GM19324 (cell line): ENCODE measurements at regions not wholly inside any gene's neighbourhood (a gene's known extent, or its start where the extent isn't known, plus 50 kb on each side); places are given as distances from the start of the nearest gene placed in this dataset.
A peak's percentile ranks its signal among the peaks of the same experiment; 100 is the strongest.
"Not testable (repeated sequence)": the region's sequence is repeated elsewhere in the genome, so short reads cannot be mapped to it uniquely, and the experiment has no call there.

Source experiments
- ATAC-seq: cut with Tn5 transposase; IDR thresholded peaks from one replicate; pipeline ENCODE4 v1.9.1; 2021; ENCODE audit warnings: mild to moderate bottlenecking, moderate library complexity; ENCODE audit not compliant: unreplicated experiment, low FRiP score

DNA sequence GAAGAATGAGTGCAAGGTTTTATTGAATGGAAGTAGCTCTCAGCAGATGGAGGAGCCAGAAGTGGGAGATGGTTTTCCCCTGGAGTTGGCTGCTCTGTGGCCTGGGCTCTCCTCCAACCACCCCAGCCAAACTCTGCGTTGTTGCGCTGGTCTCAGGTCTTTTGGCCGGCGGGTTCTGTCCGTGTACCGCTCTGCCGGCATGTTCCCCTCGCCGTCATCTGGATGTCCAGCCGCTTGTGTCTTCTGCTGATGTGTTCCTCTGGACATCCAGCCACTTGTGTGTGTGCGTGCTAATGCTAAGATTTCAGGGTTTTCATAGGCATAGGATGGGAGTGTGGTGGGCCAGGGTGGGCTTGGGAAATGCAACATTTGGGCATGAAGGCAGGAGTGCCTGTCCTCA lies 1311.3 kb upstream of the TMEFF2 start:
- ATAC-seq = no peak

DNA sequence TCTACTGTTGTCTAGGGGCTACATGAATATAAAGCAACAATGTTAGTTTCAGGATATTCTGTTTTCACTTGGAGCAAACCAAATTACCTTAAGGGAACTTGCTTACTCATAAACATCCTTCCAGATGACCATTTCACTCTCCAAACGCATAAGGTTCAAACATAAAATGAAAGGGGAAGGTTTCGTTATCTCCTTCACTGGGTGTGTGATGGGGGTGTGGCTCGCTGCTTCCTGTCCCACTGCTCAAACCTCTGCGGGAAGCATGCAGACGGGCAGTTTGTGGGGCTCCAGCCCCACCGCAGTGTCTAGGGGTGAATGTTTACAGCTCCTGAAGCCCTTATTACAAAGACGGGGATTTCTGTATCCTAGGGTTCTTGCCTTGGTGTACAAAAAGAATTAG lies 1310.9 kb upstream of the TMEFF2 start:
- ATAC-seq = no peak

DNA sequence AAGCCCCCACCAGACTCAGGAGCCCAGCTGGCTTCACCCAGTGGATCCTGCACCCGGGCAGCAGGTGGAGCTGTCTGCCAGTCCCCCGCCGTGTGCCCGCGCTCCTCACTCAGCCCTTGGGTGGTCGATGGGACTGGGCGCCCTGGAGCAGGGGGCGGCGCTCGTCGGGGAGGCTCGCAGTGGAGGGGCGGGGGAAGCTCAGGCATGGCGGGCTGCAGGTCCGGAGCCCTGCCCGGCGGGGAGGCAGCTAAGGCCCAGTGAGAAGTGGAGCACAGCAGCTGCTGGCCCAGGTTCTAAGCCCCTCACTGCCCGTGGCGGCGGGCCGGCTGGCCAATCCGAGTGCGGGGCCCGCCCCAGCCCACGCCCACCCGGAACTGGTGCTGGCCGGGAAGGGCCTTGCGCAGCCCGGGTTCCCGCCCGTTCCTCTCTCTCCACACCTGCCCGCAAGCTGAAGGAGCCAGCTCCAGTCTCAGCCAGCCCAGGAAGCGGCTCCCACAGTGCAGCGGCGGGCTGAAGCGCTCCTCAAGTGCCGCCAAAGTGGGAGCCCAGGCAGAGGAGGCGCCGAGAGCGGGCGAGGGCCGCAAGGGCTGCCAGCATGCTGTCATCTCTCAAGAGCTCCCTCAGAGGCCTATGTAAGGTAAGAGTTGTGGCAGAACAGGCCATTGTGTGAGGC lies 1307.8 kb upstream of the TMEFF2 start:
- ATAC-seq = no peak

DNA sequence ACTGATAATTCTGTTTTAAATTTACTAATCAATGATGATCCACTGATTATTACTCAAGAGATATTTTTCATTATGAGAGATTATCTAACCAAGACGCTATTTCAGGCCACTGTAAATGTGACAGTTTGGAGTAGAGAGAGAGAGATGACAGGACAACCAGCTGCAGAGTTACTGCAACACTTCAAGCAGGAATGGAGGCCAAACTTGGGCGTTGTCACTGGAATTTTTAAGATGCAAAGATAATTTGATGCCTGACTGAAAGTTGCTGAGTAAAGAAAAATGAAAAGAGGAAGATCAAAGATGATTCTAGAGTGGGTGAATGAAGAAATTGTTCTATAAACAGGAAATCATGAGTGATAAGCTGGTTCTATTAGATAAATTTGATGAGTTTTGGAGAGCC lies 1302.1 kb upstream of the TMEFF2 start:
- no peak for ATAC-seq

DNA sequence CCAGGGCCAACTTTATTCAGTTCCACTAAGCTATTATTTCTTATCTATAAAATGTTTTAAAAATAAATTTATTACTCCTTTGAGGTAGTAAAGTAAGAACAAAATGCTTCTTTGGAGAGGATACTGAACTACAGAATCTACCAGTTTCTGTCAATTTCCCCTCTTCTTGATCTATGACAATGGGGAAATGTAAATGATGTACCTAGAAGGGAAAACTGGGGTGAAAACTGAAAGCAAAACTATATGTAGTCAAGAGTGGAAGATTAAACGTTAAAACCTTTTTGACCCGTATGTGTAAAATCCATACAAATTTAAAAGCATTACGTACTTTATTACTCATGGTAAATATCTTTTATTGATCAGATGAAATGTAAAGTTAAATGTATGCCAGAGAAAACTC lies 1287.8 kb upstream of the TMEFF2 start:
- peak; percentile 97 for ATAC-seq

DNA sequence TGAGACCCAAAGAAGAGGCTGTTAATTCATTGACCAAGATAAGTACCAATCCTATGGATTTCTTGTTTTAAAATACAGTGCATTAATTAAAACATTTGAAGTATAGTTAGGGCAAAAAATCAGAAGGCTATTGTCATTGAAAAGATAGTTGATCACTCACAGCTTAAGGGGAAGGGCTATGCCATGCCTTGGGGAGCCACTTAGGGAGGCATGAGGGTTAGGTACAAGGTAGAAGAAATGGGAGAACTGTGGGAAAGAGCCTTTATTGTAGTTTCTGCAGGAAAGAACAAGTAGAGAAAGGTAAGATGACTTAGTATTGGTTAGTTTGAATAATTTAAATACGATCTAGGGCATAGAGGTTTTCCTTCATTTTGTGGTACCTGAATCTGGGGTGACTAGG lies 1285.5 kb upstream of the TMEFF2 start:
- no peak for ATAC-seq

DNA sequence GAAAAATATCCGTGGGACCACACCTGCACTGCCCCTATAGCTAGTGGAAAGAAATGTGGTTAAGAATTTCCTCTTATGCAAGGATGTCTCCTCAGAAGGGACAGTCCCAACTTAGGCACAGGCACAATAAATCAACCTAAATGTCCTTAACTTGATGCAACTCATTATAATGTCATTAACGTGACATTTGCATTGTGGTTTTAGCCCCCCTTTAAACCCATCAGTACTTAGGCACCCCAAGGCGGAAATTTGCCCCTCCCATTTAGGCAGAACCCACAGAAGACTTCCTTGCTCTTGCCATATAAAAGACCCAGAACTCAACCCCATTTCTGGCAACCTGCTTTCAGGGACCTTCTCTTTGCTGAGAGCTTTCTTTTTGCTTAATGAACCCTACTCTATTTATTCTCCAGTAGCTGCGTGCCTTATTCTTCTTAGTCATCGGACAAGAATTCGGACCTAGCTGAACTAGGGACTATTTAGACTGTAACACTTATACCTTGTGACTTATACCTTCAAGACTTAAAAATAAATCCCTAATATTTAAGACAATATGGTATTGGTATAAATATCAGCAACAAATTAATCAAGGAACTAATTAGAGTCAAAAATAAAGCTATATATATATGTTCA lies 1281.6 kb upstream of the TMEFF2 start:
- ATAC-seq = no peak

DNA sequence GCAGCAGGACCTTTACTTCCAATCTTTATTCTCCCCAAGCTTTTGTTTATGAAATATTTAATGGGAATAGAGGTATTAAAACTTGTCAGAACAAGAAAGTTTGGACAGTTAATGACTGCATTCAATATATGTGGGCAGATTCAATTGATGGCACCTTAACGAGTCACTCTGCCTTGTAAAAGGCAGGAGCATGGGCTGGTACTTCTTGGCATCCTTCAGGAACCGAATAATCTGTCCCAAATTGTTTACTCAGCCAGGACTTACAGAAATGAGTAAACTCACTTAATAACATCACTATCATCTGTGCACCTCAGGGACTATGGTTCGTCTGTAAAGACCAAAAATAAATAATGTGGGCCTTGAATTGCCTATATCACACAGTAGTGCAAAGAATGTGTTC lies 1280.3 kb upstream of the TMEFF2 start:
- ATAC-seq = no peak

DNA sequence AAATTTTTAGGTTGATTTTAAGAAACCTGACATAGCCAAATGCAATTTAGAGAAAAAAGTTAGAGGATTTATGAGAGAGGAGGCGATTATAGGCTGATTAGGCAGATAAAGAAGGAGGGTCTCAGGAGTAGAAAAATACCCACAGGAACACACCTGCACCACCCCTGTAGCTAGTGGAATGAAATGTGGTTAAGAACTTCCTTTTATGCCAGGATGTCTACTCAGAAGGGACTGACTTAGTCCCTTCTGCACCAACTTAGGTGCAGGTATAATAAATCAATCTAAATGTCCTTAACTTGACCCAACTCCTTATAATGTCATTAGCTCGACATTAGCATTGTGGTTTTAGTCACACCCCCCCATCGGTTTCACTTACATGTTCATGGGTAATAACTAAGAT lies 1274.5 kb upstream of the TMEFF2 start:
- ATAC-seq = no peak

DNA sequence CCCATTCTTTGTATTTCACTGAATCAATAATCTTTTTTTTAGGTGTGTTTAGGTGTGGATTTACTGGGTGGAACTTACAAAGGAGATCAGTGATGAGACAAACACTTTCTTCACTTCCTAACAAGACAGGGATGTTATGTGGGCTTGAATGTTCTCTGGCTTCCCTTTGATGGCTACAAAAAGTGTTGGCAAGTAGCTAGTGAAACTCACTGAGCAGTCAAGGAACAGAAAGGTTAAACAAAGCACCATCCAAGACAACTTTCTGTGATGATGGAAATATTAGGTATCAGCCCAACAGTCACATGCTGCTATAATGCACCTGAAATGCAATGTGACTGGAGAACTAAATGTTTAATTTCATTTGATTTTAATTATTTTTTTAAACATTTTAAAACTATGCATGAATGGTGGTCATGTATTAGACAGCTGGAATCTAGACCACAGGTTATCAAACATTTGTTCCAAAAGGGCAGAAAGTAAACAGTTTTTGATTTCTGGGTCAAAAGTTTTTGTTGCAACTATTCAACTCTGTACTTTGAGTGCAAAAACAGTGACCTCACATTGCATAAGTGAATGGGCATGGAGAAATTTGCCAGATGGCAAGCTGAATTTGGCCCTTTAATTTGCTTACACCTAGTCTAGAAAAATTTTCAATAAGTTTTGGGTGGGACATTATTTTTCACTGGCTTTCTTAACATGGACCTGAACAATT lies 1272.7 kb upstream of the TMEFF2 start:
- no peak for ATAC-seq

DNA sequence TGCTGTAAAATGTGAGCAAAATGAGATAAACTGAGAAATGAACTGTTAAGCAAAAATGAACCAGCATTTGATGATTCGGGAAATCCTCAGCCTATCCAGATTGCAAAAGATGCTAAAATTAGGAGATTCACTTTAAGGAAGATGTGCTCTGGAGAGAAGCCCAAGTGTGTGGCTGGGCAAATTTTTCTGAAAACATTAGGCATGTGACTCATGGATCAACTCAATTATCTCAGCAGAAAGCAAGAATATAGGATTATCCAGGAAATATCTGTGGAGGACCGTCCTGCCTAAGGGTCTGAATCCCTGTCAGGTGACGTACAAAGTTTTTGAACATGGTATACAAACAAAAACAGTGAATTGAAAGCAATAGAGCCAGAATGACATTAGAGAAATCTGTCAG lies 1268.3 kb upstream of the TMEFF2 start:
- ATAC-seq = no peak

DNA sequence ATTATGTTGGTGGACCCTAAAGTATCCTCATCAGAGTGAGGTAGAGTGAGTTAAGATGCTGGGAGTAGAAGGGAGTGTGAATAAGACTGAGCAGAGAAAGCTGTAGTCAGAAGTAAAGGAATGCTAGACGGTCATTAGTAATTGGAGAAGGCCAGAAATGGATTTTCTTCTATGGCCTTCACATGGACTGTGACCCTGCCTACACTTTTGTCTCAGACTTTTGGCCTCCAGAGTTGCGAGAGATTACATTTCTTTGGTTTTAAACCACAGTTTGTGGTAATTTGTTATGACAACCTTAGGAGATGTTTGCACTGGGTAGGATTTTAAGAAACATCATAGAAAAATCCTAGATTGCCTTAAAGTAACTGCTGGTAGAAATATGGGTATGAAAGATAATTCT lies 1267.7 kb upstream of the TMEFF2 start:
- ATAC-seq = no peak

DNA sequence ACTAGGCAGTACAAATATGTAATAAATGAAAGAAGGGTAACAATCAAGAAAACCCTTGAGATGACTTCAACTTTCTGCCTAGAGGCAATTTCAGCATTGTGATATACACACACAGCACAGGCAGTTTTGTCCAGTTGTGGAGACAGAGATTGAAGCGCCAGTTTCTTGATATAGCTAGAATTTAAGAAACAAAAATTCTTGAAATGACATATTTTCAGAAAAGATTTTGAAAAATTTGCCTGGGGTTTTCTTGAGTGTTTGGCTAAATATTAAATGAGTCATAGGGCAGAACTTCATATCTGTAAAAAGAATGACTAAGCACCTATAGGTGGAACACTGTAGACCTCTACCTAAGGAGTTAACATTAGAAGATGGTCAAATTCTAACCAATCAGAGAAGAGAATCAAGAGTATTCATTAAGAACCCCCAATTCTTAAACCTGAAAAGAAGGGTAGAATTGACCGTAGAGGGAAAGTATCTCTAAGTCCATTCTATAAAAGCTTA lies 1266.8 kb upstream of the TMEFF2 start:
- no peak for ATAC-seq

DNA sequence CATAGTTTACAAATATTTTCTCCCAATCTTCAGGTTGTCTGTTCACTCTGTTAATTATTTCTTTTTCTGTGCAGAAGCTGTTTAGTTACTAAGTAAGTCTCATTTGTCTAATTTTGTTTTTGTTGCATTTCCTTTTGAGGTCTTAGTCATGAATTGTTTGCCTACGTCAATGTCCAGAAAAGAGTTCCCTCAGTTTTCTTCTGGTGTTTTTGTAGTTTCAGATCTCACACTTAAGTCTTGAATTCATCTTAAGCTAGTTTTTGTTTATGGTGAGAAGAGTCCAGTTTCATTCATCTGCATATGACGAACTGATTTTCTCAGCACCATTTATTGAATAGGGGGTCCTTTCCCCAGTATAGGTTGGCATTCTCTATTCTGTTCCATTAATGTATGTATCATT lies 1252.2 kb upstream of the TMEFF2 start:
- ATAC-seq = no peak

DNA sequence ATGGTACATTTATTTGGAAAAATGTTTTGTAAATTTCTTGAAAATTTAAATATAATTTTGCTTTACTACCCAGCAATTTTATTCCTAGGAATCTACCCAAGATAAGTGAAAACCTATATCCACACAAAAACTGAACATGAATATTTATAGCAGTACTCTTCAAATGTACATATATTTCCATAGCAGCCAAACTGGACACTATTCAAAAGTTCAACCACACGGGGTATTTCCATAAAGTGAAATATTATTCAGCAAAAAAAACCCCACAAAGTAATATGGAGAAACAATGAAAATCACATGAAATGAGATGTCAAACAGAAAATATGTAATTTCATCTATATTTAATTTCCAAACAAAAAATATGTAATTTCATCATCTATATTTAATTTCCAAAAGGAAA lies 1247.6 kb upstream of the TMEFF2 start:
- no peak for ATAC-seq

DNA sequence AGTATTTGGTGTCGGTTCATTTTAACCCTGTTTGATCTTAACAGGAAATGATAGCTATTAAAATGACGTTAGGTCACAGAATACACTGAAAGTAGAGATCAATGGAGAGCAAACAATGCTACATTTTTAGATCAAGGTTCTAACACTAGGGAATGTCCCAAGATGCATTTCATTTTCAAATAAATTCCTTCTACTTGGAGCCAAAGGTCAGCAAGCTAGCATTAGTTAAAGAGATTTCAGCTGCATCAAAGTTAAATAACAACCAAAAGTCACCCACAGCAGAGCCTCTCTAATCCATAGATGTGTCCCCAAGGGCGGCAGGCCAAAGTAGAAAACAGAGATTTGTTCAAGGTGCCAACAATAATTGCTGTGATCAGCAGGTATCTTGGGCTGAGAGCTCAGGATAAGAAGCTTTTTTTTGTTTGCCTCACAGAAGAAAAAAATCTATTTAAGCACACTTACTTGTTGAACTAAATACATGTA lies 1233.6 kb upstream of the TMEFF2 start:
- ATAC-seq = no peak

DNA sequence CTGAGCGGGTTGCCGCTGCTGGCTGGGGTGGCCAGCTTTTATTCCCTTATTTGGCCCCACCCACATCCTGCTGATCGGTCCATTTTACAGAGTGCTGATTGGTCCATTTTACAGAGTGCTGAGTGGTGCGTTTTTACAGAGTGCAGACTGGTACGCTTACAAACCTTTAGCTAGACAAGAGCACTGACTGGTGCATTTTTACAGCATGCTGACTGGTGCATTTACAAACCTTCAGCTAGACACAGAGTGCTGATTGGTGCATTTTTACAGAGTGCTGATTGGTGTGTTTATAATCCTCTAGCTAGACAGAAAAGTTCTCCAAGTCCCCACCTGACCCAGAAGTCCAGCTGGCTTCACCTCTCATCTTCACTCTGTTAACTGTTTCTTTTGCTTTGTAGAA lies 1217.6 kb upstream of the TMEFF2 start:
- not testable (repeated sequence) for ATAC-seq

DNA sequence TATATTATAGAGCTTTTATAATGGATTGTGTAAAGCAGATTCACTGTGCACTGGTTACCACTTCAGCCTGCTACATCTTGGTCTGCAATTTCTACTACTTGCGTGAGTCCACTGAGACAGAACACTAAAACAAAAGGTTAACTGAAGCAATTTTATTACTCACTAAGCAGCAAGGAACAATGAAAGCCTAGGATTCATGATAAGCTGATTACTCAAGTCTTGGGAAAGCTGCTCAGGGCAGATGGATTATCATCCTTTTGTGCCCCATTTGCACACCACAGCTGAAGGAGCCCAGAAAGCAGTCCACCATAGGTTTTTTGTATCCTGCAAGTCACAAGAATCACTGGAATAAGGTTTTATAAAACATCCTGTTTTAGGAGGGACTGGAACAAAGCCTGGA lies 1215.2 kb upstream of the TMEFF2 start:
- ATAC-seq = no peak

DNA sequence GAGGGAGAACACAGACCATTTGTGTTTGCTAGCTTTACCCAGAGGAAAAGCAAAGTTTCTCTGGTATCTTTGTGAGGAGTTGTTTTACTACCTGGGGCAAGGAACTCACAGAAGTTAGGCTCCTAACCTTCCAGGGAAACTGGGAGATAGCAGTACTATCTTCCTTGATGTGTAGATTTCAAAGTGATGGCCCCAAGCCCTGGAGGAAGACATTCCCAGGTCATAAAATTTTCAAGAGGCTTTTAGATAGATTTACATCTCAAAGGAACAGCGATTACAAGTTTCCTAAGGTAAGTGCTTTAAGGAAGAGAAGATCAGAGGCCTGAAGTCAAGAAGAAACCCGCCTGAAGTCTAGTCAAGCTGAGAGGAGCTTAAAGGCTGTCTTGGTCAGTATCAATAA lies 1187.8 kb upstream of the TMEFF2 start:
- no peak for ATAC-seq

DNA sequence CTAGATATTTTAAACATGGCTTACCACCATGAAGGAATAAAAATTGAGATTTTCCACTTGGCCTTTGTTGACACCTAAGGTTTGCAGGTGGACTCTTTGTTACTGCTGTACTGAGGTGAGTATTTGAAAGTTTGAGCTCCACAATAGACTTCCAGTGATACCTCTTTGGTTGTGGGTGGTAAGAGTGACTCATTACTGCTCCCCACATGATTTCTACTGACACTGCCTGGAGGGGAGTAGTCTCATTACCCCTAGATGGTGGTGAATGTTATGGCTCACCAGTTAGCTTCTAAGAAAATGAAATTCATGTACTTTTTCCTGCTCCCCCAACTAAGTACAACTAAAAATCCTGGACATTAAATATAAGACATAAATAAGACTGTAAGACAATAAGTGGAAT lies 1183.1 kb upstream of the TMEFF2 start:
- no peak for ATAC-seq

DNA sequence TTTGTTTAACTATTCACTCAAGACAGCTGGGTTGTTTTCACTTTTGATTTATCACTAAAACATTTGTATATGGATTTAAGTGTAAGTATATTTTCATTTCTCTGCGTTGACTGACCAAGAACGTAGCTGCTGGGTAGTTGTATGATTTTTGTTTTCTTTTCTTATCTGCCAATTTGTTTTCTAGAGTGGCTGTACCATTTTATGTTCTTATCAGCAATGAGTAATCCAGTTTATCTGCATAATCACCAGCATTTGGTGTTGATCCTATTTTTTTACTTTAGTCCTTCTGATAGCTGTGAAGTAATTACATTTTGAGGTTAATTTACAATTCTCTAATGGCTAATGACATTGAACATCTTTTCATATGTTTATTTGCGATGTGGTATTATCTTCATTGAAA lies 1178.4 kb upstream of the TMEFF2 start:
- ATAC-seq = no peak

DNA sequence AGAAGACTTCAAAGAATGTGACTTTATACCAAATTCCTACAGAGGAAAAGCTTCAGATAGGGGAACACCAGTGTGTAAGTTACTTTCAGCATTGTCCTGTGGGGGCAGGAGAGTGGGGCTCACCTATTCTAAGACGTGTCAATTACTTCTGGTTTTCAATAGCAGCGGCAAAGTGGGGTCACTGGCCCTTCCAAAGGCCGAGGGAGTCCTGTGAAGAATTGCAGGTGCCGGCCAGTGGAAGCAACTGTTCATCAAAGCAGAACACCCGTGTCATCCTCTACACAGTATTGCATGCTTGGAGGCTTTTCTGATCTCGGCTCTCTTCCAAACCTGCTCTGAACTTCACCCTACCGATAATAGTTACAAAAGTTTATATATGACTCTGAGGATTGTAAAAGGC lies 1176.5 kb upstream of the TMEFF2 start:
- no peak for ATAC-seq
